Lung (tissue), 11 donors: ENCODE measurements at regions not wholly inside any gene's neighbourhood (a gene's known extent, or its start where the extent isn't known, plus 50 kb on each side); places are given as distances from the start of the nearest gene placed in this dataset.

Source experiments
- ATAC-seq: fragments of 200-7000 bp; cut with Tn5 transposase; one replicate; pipeline ENCODE4 v1.9.1; 2020; ENCODE audit warnings: moderate number of reproducible peaks; ENCODE audit not compliant: insufficient read depth, low FRiP score
- DNase-seq, 3 donors: peaks; one replicate each; pipeline ENCODE4 v3.0.0-alpha.2; 2013 to 2017
- H3K27ac ChIP-seq, 2 donors: one replicate each; pipeline ENCODE4 v1.5.1; 2013; ENCODE audit warnings: mild to moderate bottlenecking in 2 of 2, moderate library complexity in 2 of 2, control low read depth in 1 of 2, inconsistent platforms in 1 of 2, low read depth in 1 of 2, low read length in 1 of 2
- H3K27me3 ChIP-seq, 3 donors: one replicate each; pipeline ENCODE4 v1.5.1; 2013; ENCODE audit warnings: low read length in 2 of 3; ENCODE audit not compliant: control insufficient read depth in 3 of 3, insufficient read depth in 3 of 3
- H3K36me3 ChIP-seq, 4 donors: one replicate each; pipeline ENCODE4 v1.5.1; 2013; ENCODE audit warnings: low read length in 4 of 4, mild to moderate bottlenecking in 1 of 4, moderate library complexity in 1 of 4; ENCODE audit not compliant: control insufficient read depth in 4 of 4, insufficient read depth in 4 of 4
- H3K4me1 ChIP-seq, 5 donors: one replicate each; pipeline ENCODE4 v1.5.1; 2013; ENCODE audit warnings: low read length in 5 of 5, mild to moderate bottlenecking in 2 of 5, moderate library complexity in 1 of 5; ENCODE audit not compliant: control insufficient read depth in 5 of 5, insufficient read depth in 5 of 5
- H3K4me3 ChIP-seq: one replicate; pipeline ENCODE4 v1.5.1; 2013; ENCODE audit warnings: mild to moderate bottlenecking, control low read depth, moderate library complexity
- H3K9ac ChIP-seq, 2 donors: one replicate each; pipeline ENCODE4 v1.5.1; 2013; ENCODE audit warnings: low read length in 2 of 2, control low read depth in 1 of 2; ENCODE audit not compliant: insufficient read depth in 1 of 2
- H3K9me3 ChIP-seq, 4 donors: one replicate each; pipeline ENCODE4 v1.5.1; 2013; ENCODE audit warnings: low read length in 3 of 4, mild to moderate bottlenecking in 1 of 4, moderate library complexity in 1 of 4; ENCODE audit not compliant: control insufficient read depth in 4 of 4, insufficient read depth in 3 of 4
- CTCF ChIP-seq: IDR thresholded peaks from 2 replicates; pipeline ENCODE4 v1.5.1; 2012; ENCODE audit warnings: mild to moderate bottlenecking; ENCODE audit errors: control extremely low read depth, extremely low read depth
- WGBS, 2 donors: extraction: QIAGEN DNeasy Blood & Tissue Kit; methylation state at CpG; one replicate each; pipeline ENCODE4 v1.1.7; 2013; 5-methylcytosine and 5-hydroxymethylcytosine counted together
- donor health status: control.
- donor health status: control.
- donor health status: Bipolar disorder and iron deficiency.
- donor health status: healthy.
- donor health status: DM: yes; HTN: yes; CAD: no.

- TF ChIP-seq CTCF: no peak
- Histone ChIP-seq H3K36me3 (no peaks in the 10 kb centered on the region), H3K4me1 (peaks cover 0 to 5% (median 0%) of the 10 kb centered on the region in 5 donors), H3K9me3 (peaks cover 0 to 2% (median 0%) of the 10 kb centered on the region in 4 donors), H3K27ac (no peak overlapping the region), H3K4me3 (no peak overlapping the region), H3K9ac (no peak overlapping the region), H3K27me3 (peaks cover 0 to 2% (median 0%) of the 10 kb centered on the region in 3 donors)
- WGBS, 2 donors: 91 to 95% methylated on average over 1 of the region's 1 CpG
- ATAC-seq (no peak), DNase-seq (no peak)
Observed at GRCh38 chr2:41771710-41772109, 276.1 kb upstream of the PKDCC start.

GRCh38 chr2:41772697-41773096, 275.1 kb upstream of the PKDCC start:
- WGBS, 2 donors: 93 to 96% methylated on average over 4 of the region's 4 CpGs
- Histone ChIP-seq H3K9me3 (peaks cover 0 to 2% (median 0%) of the 10 kb centered on the region in 4 donors), H3K36me3 (no peaks in the 10 kb centered on the region), H3K27me3 (peaks cover 0 to 2% (median 0%) of the 10 kb centered on the region in 3 donors), H3K4me1 (peaks cover 0 to 5% (median 0%) of the 10 kb centered on the region in 5 donors), H3K27ac (no peak overlapping the region), H3K4me3 (no peak overlapping the region), H3K9ac (no peak overlapping the region)
- TF ChIP-seq CTCF: no peak
- no peak for ATAC-seq
- DNase-seq: no peak

- no peaks in the 10 kb centered on the region for H3K4me1 ChIP-seq
- no peak for ATAC-seq
- 81 to 87% methylated on average over 3 of the region's 3 CpGs for WGBS, 2 donors
Observed at GRCh38 chr2:41774011-41774605, 273.7 kb upstream of the PKDCC start.

More at GRCh38 chr2:41774011-41774605, 273.7 kb upstream of the PKDCC start:
- TF ChIP-seq CTCF: no peak
- Histone ChIP-seq H3K27me3 (peaks cover 0 to 2% (median 0%) of the 10 kb centered on the region in 3 donors), H3K27ac (no peak overlapping the region), H3K9ac (no peak overlapping the region), H3K36me3 (no peaks in the 10 kb centered on the region), H3K9me3 (peaks cover 0 to 2% (median 0%) of the 10 kb centered on the region in 4 donors), H3K4me3 (no peak overlapping the region)
- DNase-seq: no peak
